Upper lobe of left lung (tissue), 4 donors: ENCODE measurements at regions not wholly inside any gene's neighbourhood (a gene's known extent, or its start where the extent isn't known, plus 50 kb on each side); places are given as distances from the start of the nearest gene placed in this dataset.
"Not testable (repeated sequence)": the region's sequence is repeated elsewhere in the genome, so short reads cannot be mapped to it uniquely, and the experiment has no call there.

Source experiments
- POLR2A ChIP-seq, 4 donors: fragments of 450-650 bp; IDR thresholded peaks; one replicate each; pipeline ENCODE4 v1.5.1; 2016 to 2017; ENCODE audit warnings: antibody characterized with exemption in 4 of 4, mild to moderate bottlenecking in 2 of 4
- POLR2AphosphoS5 ChIP-seq, 2 donors: sonication (generic); formaldehyde crosslinking; IDR thresholded peaks; one replicate each; pipeline ENCODE4 v1.5.1; 2017; ENCODE audit warnings: antibody characterized with exemption in 2 of 2
- TF ChIP-seq, protein P1 (sequence below), 6 experiments: fragments of 450-650 bp in 4 of 6; fragments of 200-600 bp in 2 of 6; sonication (generic) in 2 of 6; IDR thresholded peaks; one replicate each; pipeline ENCODE4 v1.5.1; 2016 to 2019; ENCODE audit warnings: antibody characterized with exemption in 6 of 6

- TF ChIP-seq, protein P1, sequence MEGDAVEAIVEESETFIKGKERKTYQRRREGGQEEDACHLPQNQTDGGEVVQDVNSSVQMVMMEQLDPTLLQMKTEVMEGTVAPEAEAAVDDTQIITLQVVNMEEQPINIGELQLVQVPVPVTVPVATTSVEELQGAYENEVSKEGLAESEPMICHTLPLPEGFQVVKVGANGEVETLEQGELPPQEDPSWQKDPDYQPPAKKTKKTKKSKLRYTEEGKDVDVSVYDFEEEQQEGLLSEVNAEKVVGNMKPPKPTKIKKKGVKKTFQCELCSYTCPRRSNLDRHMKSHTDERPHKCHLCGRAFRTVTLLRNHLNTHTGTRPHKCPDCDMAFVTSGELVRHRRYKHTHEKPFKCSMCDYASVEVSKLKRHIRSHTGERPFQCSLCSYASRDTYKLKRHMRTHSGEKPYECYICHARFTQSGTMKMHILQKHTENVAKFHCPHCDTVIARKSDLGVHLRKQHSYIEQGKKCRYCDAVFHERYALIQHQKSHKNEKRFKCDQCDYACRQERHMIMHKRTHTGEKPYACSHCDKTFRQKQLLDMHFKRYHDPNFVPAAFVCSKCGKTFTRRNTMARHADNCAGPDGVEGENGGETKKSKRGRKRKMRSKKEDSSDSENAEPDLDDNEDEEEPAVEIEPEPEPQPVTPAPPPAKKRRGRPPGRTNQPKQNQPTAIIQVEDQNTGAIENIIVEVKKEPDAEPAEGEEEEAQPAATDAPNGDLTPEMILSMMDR (IDR thresholded peaks at IDR 0.05), result not testable (repeated sequence)
- TF ChIP-seq POLR2AphosphoS5, POLR2A (IDR thresholded peaks at IDR 0.05): not testable (repeated sequence)
These were observed 215.6 kb downstream of the RTP5 start for GRCh38 chr2:242085024-242085674.
